Activated T-cell treated with anti-CD3 and anti-CD28 coated beads, Interleukin-2, amount 50 U/mL, for 24 hours (primary cell): ENCODE measurements at regions not wholly inside any gene's neighbourhood (a gene's known extent, or its start where the extent isn't known, plus 50 kb on each side); places are given as distances from the start of the nearest gene placed in this dataset.
"Not testable (repeated sequence)": the region's sequence is repeated elsewhere in the genome, so short reads cannot be mapped to it uniquely, and the experiment has no call there.

ENCODE experiments used
- DNase-seq: peaks from one replicate; pipeline ENCODE4 v3.0.0-alpha.2; 2020
- H3K27ac Mint-ChIP-seq: 2 replicates; pipeline ENCODE4 v1.8.0; 2020; ENCODE audit warnings: mild to moderate bottlenecking, mixed read lengths
- H3K27me3 Mint-ChIP-seq: 2 replicates; pipeline ENCODE4 v1.8.0; 2020; ENCODE audit warnings: mixed read lengths
- H3K36me3 Mint-ChIP-seq: 2 replicates; pipeline ENCODE4 v1.8.0; 2020; ENCODE audit warnings: low read depth, mixed read lengths
- H3K4me1 Mint-ChIP-seq: 2 replicates; pipeline ENCODE4 v1.8.0; 2020; ENCODE audit warnings: low read depth, mixed read lengths
- H3K4me3 Mint-ChIP-seq: 2 replicates; pipeline ENCODE4 v1.8.0; 2020; ENCODE audit warnings: mild to moderate bottlenecking, moderate library complexity, mixed read lengths
- H3K9me3 Mint-ChIP-seq: 2 replicates; pipeline ENCODE4 v1.8.0; 2020; ENCODE audit warnings: mixed read lengths

DNA sequence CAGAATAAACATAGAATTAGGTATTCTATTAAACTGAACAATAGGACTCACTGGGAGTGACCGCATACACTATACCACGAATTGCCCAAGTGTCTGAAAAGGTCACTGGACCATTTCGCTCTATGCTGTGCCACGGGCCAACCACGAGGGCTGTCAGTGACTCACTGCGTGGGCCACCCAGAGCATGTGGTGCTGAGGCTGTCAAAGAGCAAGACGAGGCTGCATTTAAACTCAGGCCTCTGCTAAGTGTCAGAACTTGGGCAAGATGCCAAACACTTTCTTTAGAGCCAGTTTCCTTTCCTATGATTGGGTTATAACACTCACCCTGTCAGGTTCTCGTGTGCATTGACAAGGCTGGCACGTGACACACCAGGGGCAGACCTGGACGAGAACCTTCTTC, 97.5 kb downstream of the SH3YL1 start:
- Mint-ChIP-seq H3K9me3 (no peaks in the 10 kb centered on the region), H3K36me3 (no peaks in the 10 kb centered on the region), H3K4me3 (no peak overlapping the region), H3K27ac (no peak overlapping the region), H3K4me1 (peaks cover 13% of the 10 kb centered on the region), H3K27me3 (peaks cover 2% of the 10 kb centered on the region)
- peak; percentile 37 for DNase-seq

DNA sequence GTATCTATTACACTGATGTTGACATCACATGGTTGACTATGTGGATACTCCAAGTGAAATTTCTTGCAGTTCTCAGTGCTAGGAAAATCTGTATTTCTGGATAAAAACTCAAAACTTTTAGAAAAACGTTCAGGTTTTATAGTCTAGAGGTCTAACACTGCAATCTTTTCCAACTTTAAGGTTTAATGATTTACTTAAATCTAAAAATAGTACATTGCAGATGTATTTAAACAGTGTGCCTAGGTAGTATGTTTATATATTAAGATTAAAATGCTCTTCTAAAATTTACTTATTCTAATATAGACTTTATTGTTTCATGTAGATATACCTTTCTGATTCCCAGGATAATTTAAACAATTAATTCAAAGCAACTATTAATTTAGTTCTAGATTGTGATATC, 98.3 kb downstream of the SH3YL1 start:
- peaks cover 6% of the 10 kb centered on the region for H3K27me3 Mint-ChIP-seq

DNA sequence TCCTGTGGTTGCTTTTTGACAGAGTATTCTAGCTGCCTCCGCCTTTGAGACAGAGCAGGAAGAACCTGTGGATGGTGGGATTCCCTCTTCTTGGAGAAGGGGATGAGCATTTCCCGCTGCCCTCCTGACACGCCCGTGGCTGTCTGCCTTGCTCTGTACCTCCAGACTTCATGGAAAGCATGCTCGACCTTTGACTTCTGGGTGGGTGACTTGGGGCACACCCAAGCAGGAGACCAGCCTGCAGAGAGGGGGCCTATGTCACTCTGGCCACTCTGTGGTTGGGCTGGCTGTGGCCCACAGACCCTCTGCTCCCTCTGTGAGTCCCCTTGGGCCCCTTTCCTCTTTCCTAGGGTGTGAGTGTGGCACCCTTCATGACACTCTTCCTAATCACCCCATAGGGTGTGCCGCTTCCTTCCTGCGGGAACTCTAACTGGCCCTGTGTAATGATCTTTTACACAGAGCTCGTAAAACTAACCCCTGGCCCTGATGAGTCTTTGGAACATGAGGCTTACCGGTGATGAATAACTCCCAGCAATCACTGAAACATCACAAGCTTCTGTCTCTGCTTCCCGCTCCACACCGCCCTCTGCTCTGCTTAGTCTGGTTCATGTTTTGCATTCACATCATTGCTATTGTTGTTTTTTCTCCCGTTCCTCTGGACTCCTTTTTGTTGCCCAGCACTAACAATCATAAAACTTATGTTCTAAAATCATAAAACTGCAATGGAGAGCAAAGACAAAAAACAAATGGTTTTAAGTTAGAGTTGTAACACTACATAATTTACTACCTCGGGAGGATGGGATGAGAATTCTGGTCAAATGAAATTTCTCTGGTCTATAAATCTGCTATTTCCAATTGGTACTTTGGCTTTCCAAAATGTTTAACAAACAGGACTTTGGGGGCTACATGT, 101.1 kb downstream of the SH3YL1 start:
- Mint-ChIP-seq H3K4me3 (no peak overlapping the region), H3K27ac (no peak overlapping the region), H3K27me3 (peaks cover 14% of the 10 kb centered on the region), H3K9me3 (no peaks in the 10 kb centered on the region), H3K4me1 (peaks cover 13% of the 10 kb centered on the region), H3K36me3 (no peaks in the 10 kb centered on the region)
- DNase-seq = no peak

More for the DNA sequence above, 98.3 kb downstream of the SH3YL1 start:
- DNase-seq = no peak
- Mint-ChIP-seq H3K27ac (no peak overlapping the region), H3K36me3 (no peaks in the 10 kb centered on the region), H3K9me3 (no peaks in the 10 kb centered on the region), H3K4me3 (no peak overlapping the region), H3K4me1 (peaks cover 13% of the 10 kb centered on the region)

DNA sequence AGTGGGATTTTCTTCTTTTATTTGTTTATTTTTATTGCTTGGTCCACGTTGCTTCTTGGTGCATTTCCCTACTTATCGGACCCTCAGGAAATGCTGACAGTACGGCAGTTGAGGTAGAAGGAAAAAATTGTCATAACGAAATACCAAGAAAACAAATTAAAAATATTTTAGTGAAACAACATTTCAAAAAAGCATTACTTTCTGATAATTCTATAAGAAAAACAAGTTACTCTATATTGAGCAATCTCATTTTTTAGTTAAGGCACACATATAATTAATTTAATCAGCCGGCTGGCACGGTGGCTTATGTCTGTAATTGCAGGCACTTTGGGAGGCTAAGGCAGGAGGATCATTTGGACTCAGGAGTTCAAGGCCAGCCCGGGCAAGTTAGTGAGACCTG, 102.1 kb downstream of the SH3YL1 start:
- Mint-ChIP-seq H3K27ac (no peak overlapping the region), H3K27me3 (peaks cover 14% of the 10 kb centered on the region)

DNA sequence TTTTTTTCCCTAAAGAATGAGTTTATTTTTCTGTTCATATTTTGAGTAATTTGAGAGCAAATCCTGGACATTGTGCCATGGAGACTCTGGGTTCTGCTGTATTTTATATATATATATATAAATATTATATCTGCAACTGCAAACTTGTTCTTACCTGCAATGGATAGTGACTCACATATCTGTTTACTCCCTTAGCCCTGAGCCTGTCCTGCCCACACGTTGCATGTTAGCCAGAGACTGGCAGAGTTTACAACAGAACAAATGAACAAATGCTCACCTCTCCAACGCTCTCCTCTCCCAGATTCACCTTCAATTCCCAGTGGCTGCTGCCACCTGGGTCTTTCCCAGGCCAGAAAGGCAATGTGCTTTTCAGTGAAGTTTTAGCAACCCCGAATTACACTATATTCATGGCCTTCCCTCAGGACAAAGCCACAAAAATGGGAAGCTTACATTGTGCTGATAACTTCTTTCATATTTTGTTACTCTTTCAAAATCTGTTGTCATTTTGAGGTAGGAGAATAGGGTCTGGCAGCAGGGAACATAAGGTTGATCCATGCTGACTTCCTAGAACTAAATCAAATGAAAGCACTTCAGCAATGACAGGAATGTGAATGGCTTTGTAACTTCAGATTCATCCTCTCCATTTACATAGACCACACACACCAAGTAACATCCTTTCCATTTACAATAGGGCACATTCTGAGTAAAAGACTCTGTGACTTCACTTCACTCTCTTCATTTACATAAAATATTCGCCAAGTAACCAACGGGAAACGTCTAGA, 105.4 kb upstream of the FAM110C start:
- DNase-seq = no peak
- Mint-ChIP-seq H3K4me3 (no peak overlapping the region), H3K4me1 (peaks cover 4% of the 10 kb centered on the region), H3K27ac (no peak overlapping the region), H3K9me3 (no peaks in the 10 kb centered on the region), H3K27me3 (peaks cover 9% of the 10 kb centered on the region), H3K36me3 (no peaks in the 10 kb centered on the region)

More for the DNA sequence above, 102.1 kb downstream of the SH3YL1 start:
- Mint-ChIP-seq H3K9me3 (no peaks in the 10 kb centered on the region), H3K36me3 (no peaks in the 10 kb centered on the region), H3K4me1 (peaks cover 11% of the 10 kb centered on the region), H3K4me3 (no peak overlapping the region)
- no peak for DNase-seq

DNA sequence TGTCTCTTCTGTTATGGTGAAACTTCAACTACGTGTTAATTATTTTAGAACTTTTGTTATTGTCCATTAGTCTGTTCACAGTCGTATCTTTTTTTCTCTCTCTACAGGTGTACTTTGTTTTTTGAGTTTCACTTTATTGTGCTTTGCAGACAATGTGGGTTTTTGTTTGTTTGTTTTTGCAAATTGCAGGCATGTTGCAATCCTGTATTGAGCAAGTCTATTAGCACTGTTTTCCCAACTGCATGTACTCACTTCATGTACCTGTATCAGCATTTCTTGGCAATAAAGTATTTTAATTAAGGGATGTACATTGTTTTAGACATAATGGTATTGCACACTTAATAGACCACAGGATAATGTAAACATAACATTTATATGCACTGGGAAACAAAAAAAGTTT, 99.1 kb upstream of the FAM110C start:
- Mint-ChIP-seq H3K4me1 (no peaks in the 10 kb centered on the region), H3K36me3 (no peaks in the 10 kb centered on the region), H3K27ac (no peak overlapping the region), H3K4me3 (no peak overlapping the region), H3K27me3 (peaks cover 2% of the 10 kb centered on the region), H3K9me3 (no peaks in the 10 kb centered on the region)
- DNase-seq = no peak

DNA sequence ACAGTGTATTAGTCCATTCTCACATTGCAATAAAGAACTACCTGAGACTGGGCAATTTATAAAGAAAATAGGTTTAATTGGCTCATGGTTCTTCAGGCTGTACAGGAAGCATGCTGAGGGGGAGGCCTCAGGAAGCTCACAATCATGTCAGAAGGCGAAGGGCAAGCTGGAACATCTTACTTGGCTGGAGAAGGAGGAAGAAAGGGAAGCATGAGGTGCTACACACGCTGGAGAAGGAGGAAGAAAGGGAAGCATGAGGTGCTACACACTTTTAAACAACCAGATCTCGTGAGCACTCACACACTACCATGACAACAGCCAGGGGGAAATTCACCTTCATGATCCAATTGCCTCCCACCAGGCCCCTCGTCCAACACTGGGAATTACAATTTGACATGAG, 95.3 kb upstream of the FAM110C start:
- H3K27me3 Mint-ChIP-seq = peaks cover 11% of the 10 kb centered on the region
- H3K9me3 Mint-ChIP-seq = no peaks in the 10 kb centered on the region
- no peak for DNase-seq
- H3K36me3 Mint-ChIP-seq = no peaks in the 10 kb centered on the region
- H3K4me1 Mint-ChIP-seq = no peaks in the 10 kb centered on the region
- H3K4me3 Mint-ChIP-seq = no peak overlapping the region
- H3K27ac Mint-ChIP-seq = no peak overlapping the region

DNA sequence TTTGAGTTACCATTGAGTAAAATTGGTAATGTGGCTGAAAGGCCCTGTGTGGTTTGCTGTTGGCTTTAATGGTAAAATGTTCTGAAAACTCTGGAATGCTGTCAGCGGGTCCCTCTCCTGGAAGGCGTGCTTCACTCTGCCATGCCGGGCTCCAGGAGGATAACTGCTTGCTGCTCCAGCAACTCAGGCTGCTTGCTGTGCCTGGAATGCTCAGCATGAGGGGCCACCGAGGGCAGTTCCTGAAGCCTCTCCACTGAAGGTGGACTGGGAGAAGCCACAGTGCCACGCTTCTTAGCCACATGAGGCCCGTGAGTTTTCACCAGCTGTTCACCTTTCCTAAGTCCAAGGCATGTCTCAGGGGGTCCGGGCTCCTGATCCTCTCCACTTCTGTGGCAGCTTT, 90.4 kb upstream of the FAM110C start:
- no peak overlapping the region for H3K27ac Mint-ChIP-seq
- no peak overlapping the region for H3K4me3 Mint-ChIP-seq
- no peaks in the 10 kb centered on the region for H3K4me1 Mint-ChIP-seq
- DNase-seq = no peak
- no peaks in the 10 kb centered on the region for H3K9me3 Mint-ChIP-seq
- no peaks in the 10 kb centered on the region for H3K36me3 Mint-ChIP-seq
- H3K27me3 Mint-ChIP-seq = peaks cover 32% of the 10 kb centered on the region

DNA sequence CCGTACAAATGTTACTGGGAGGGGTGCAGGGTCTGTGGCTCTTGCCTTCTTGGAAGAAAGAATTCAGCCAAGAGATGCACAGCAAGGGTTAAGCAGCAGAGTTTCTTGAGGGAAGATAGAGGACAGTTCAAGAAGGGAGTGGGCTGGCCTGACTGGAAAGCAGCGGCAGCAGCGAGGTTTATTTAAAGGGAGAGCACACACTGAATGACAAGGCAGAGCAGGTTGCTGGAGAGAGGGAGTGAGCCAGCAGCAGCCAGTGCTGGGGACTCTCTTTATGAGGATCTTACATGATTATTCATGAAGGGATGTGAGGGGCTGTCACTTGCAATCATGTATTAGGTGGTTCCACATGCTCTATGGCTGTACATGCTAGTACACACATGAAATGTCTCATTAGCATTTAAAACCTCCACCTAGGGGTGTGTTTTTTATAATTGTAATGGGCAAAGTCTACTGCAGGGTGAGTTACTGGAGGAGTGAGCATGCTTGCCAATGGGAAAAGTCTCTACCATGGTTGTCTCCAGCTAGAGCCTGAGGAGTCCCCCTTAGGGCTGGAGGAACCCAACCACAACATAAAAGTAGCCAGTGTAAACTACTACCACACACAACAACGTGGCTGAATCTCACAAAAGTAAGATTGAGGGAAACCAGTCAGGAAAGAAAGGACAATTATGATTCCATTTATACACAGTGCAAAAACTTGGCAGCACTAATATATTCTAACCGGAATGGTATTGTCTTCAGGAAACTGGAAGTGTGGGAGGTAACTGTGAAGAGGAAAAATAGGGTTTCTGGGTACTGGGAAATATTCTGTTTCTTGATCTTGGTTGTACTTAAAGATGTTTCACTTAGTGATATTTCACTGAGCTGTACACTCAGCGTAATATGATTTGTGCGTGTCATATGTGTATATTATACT, 87.6 kb upstream of the FAM110C start:
- no peaks in the 10 kb centered on the region for H3K9me3 Mint-ChIP-seq
- H3K27ac Mint-ChIP-seq = no peak overlapping the region
- no peak overlapping the region for H3K4me3 Mint-ChIP-seq
- H3K27me3 Mint-ChIP-seq = peaks cover 48% of the 10 kb centered on the region
- H3K36me3 Mint-ChIP-seq = no peaks in the 10 kb centered on the region
- no peaks in the 10 kb centered on the region for H3K4me1 Mint-ChIP-seq
- DNase-seq = no peak

DNA sequence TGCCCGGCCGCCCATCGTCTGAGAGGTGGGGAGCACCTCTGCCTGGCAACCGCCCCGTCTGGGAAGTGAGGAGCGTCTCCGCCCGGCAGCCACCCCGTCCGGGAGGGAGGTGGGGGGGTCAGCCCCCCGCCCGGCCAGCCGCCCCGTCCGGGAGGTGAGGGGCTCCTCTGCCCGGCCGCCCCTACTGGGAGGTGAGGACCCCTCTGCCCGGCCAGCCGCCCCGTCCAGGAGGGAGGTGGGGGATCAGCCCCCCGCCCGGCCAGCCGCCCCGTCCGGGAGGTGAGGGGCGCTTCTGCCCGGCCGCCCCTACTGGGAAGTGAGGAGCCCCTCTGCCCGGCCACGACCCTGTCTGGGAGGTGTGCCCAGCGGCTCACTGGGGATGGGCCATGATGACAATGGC, 80.5 kb upstream of the FAM110C start:
- peaks cover 35% of the 10 kb centered on the region for H3K27me3 Mint-ChIP-seq
- not testable (repeated sequence) for H3K4me1 Mint-ChIP-seq, DNase-seq, H3K36me3 Mint-ChIP-seq, H3K4me3 Mint-ChIP-seq, H3K9me3 Mint-ChIP-seq, H3K27ac Mint-ChIP-seq

DNA sequence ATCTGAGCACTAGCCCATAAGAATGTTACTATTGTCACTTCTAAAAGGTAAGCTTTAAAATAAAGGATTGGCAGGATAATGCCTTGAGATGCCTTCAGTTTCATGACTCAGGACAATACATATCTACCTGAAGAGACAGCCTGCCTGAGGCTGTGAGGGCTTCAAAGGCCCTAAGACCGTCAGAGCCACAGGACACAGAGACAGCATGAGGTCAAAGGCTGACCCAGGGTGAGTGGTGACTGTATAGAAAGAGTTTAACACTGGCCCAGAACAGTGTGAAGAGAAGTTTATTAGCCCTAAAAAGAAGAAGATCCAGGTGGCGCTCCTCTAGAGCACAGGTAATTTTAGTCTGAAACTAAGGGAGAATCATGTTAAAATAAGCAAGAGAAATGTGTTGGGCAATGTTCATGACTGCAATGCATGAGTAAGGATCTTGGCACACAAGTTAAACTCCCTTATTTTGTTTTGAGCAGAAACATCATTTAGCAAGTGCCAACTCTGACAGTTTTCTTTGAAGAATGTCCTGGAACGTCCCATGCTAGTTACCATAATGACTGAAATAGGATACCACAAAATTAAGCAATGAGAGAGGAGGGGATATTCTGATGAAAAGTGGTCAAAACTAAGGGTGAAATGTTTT, 78.1 kb upstream of the FAM110C start:
- no peaks in the 10 kb centered on the region for H3K4me1 Mint-ChIP-seq
- H3K27ac Mint-ChIP-seq = no peak overlapping the region
- H3K4me3 Mint-ChIP-seq = no peak overlapping the region
- no peak for DNase-seq
- H3K36me3 Mint-ChIP-seq = no peaks in the 10 kb centered on the region
- peaks cover 14% of the 10 kb centered on the region for H3K27me3 Mint-ChIP-seq
- H3K9me3 Mint-ChIP-seq = no peaks in the 10 kb centered on the region

DNA sequence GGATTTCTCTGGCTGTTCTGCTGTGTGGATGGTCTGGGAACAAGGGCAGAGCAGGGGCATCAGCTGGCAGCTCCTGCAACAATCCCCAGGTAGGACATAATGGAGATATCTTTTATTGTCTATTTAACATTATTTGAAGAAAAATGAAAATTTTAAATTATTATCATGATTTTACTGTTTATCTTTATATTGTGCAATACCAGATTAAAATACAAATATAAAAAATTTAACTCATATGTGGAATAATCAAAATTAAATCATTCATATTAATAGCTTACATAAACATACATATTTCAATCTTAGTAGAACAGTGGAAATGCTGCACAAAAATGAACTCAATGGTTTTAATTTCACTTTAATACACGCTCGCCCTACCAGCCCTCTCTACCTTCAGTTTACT, 70.6 kb upstream of the FAM110C start:
- DNase-seq = no peak
- Mint-ChIP-seq H3K4me1 (no peaks in the 10 kb centered on the region), H3K27me3 (peaks cover 22% of the 10 kb centered on the region), H3K4me3 (no peak overlapping the region), H3K27ac (no peak overlapping the region), H3K9me3 (no peaks in the 10 kb centered on the region), H3K36me3 (no peaks in the 10 kb centered on the region)

DNA sequence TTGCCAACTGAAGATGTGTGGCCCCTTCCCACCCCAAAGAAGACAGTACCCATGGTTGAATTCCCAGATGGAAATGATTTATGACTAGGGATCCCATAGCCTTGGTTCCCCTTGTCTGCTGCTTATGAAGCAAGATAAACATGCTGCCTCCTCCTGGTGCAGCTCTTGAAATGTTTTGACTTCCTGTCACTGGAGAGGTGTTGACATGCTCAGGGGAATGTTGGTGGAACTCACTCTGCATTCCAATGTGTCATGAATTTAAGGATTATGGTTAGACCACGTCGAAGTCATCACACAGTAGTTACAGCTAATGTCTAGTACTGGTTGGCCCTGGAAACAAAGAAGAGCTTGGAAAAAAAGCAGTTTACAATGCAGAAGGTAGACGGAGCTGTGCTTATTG, 69.0 kb upstream of the FAM110C start:
- Mint-ChIP-seq H3K36me3 (no peaks in the 10 kb centered on the region), H3K9me3 (no peaks in the 10 kb centered on the region), H3K4me1 (no peaks in the 10 kb centered on the region), H3K27ac (no peak overlapping the region), H3K4me3 (no peak overlapping the region), H3K27me3 (peaks cover 27% of the 10 kb centered on the region)
- no peak for DNase-seq

DNA sequence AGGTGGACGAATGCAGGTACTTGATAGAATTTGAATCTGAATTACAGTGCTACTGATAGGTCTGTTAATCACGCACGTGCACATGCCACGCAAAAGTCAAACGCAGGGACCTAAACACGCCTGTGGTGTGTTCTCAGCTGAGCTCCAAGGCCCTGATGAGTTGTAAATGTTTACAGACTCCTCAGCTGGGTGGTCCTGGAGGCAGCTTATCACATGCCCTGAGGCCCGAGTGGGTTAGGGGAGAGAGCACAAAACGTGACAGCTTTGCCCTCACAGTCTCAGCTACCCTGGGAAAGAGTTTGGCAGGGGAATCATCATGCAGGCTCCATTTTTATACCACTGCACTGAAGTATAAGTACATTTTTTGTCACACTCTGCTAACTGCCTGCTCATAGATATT, 68.3 kb upstream of the FAM110C start:
- H3K4me1 Mint-ChIP-seq = no peaks in the 10 kb centered on the region
- no peak for DNase-seq
- H3K4me3 Mint-ChIP-seq = no peak overlapping the region
- no peaks in the 10 kb centered on the region for H3K9me3 Mint-ChIP-seq
- peaks cover 27% of the 10 kb centered on the region for H3K27me3 Mint-ChIP-seq
- H3K27ac Mint-ChIP-seq = no peak overlapping the region
- no peaks in the 10 kb centered on the region for H3K36me3 Mint-ChIP-seq
